DOHH2 (cell line): ENCODE measurements at regions not wholly inside any gene's neighbourhood (a gene's known extent, or its start where the extent isn't known, plus 50 kb on each side); places are given as distances from the start of the nearest gene placed in this dataset.

Experiments used
- CTCF ChIP-seq: fragments of 200-600 bp; sonication (generic); IDR thresholded peaks from one replicate; pipeline ENCODE4 v1.5.1; 2014; ENCODE audit warnings: antibody characterized with exemption, mild to moderate bottlenecking, low read depth, low read length; ENCODE audit not compliant: poor library complexity, severe bottlenecking
- EZH2phosphoT487 ChIP-seq: fragments of 200-600 bp; sonication (generic); IDR thresholded peaks from 2 replicates; pipeline ENCODE4 v1.6.1; 2017; ENCODE audit warnings: borderline replicate concordance, mild to moderate bottlenecking, antibody characterized with exemption, low read length, moderate library complexity, mixed read lengths

GRCh38 chr12:29051221-29051620, 97.9 kb upstream of the FAR2 start:
- TF ChIP-seq EZH2phosphoT487, result no peak
- no peak for TF ChIP-seq CTCF
